NCI-H1092 (cell line): ENCODE measurements at regions not wholly inside any gene's neighbourhood (a gene's known extent, or its start where the extent isn't known, plus 50 kb on each side); places are given as distances from the start of the nearest gene placed in this dataset.
A peak's percentile ranks its signal among the peaks of the same experiment; 100 is the strongest.

Source experiments
- DNase-seq: peaks from one replicate; lab custom pipeline; 2025; lab: John Stamatoyannopoulos, UW

- DNase-seq: no peak
Measured at GRCh38 chr15:99440551-99441443, 125.0 kb upstream of the MEF2A start.

GRCh38 chr15:99441444-99441800 lies 124.4 kb upstream of the MEF2A start:
- DNase-seq: no peak

GRCh38 chr15:99441871-99442251 lies 123.9 kb upstream of the MEF2A start:
- no peak for DNase-seq

- DNase-seq: no peak
Measured at GRCh38 chr15:99442252-99442897, 123.4 kb upstream of the MEF2A start.

GRCh38 chr15:99443056-99443756 lies 122.6 kb upstream of the MEF2A start:
- DNase-seq: no peak

- DNase-seq: no peak
Measured at GRCh38 chr15:99443768-99444446, 121.9 kb upstream of the MEF2A start.

GRCh38 chr15:99445272-99445850 lies 120.4 kb upstream of the MEF2A start:
- no peak for DNase-seq

- DNase-seq: peak; percentile 30
Measured at GRCh38 chr15:99446565-99447496, 119.0 kb upstream of the MEF2A start.

- no peak for DNase-seq
Measured at GRCh38 chr15:99447497-99448371, 118.0 kb upstream of the MEF2A start.

- DNase-seq: no peak
Measured at GRCh38 chr15:99449514-99449913, 116.3 kb upstream of the MEF2A start.

GRCh38 chr15:99450896-99451358 lies 114.9 kb upstream of the MEF2A start:
- DNase-seq: no peak

GRCh38 chr15:99451484-99451883 lies 114.3 kb upstream of the MEF2A start:
- DNase-seq: no peak

GRCh38 chr15:99452010-99452409 lies 113.8 kb upstream of the MEF2A start:
- DNase-seq: no peak

GRCh38 chr15:99452728-99453636 lies 112.8 kb upstream of the MEF2A start:
- no peak for DNase-seq

GRCh38 chr15:99453637-99454030 lies 112.2 kb upstream of the MEF2A start:
- no peak for DNase-seq

- no peak for DNase-seq
Measured at GRCh38 chr15:99454107-99454809, 111.5 kb upstream of the MEF2A start.

- DNase-seq: no peak
Measured at GRCh38 chr15:99454941-99455788, 110.6 kb upstream of the MEF2A start.
